Keratinocyte (primary cell): ENCODE measurements at regions not wholly inside any gene's neighbourhood (a gene's known extent, or its start where the extent isn't known, plus 50 kb on each side); places are given as distances from the start of the nearest gene placed in this dataset.

Experiments
- DNase-seq: peaks from one replicate; pipeline ENCODE4 v3.0.0-alpha.2; 2011; ENCODE audit warnings: low read depth, missing footprints, low spot score
- FAIRE-seq: peaks from 2 replicates; lab custom pipeline; 2011; peaks lifted over from hg19 to GRCh38; lab: Jason Lieb, UNC
- H2AFZ ChIP-seq: 2 replicates; pipeline ENCODE4 v1.6.0; 2012; ENCODE audit warnings: low read length, control low read depth, inconsistent platforms; ENCODE audit not compliant: control insufficient read depth
- H3K27ac ChIP-seq: 2 replicates; pipeline ENCODE4 v1.5.1; 2011; ENCODE audit warnings: low read length; ENCODE audit not compliant: control insufficient read depth, insufficient read depth
- H3K27me3 ChIP-seq: 3 replicates; pipeline ENCODE4 v1.6.0; 2011; ENCODE audit warnings: low read length; ENCODE audit not compliant: control insufficient read depth, insufficient read depth; ENCODE audit errors: extremely low read depth
- H3K36me3 ChIP-seq, 2 experiments: 2 replicates in 1 of 2; 3 replicates in 1 of 2; pipeline ENCODE4 v1.5.1; 2011; ENCODE audit warnings: low read length in 2 of 2, mild to moderate bottlenecking in 1 of 2; ENCODE audit not compliant: control insufficient read depth in 2 of 2, insufficient read depth in 2 of 2; ENCODE audit errors: extremely low read depth in 1 of 2
- H3K4me1 ChIP-seq: 3 replicates; pipeline ENCODE4 v1.5.1; 2011; ENCODE audit warnings: low read length; ENCODE audit not compliant: control insufficient read depth, insufficient read depth; ENCODE audit errors: extremely low read depth
- H3K4me2 ChIP-seq: 3 replicates; pipeline ENCODE4 v1.6.0; 2011; ENCODE audit warnings: low read depth, low read length; ENCODE audit not compliant: control insufficient read depth, insufficient read depth; ENCODE audit errors: extremely low read depth
- H3K4me3 ChIP-seq, 3 experiments: fragments of 200-600 bp in 1 of 3; sonication (generic) in 1 of 3; 2 replicates in 2 of 3; 3 replicates in 1 of 3; pipeline ENCODE4 v1.5.1; 2011 to 2016; ENCODE audit warnings: low read length in 3 of 3, mild to moderate bottlenecking in 3 of 3, control low read depth in 2 of 3, inconsistent platforms in 1 of 3, low read depth in 1 of 3, mixed read lengths in 1 of 3, mixed run types in 1 of 3, moderate library complexity in 1 of 3; ENCODE audit not compliant: control insufficient read depth in 2 of 3, insufficient read depth in 2 of 3; ENCODE audit errors: extremely low read depth in 1 of 3
- H3K79me2 ChIP-seq: 2 replicates; pipeline ENCODE4 v1.6.0; 2012; ENCODE audit warnings: low read length; ENCODE audit not compliant: control insufficient read depth, insufficient read depth
- H3K9ac ChIP-seq: 3 replicates; pipeline ENCODE4 v1.6.0; 2011; ENCODE audit warnings: low read length; ENCODE audit not compliant: control insufficient read depth, insufficient read depth; ENCODE audit errors: extremely low read depth
- H3K9me1 ChIP-seq: 3 replicates; pipeline ENCODE4 v1.6.0; 2011; ENCODE audit warnings: low read length; ENCODE audit not compliant: control insufficient read depth, insufficient read depth; ENCODE audit errors: extremely low read depth
- H3K9me3 ChIP-seq: 2 replicates; pipeline ENCODE4 v1.5.1; 2012; ENCODE audit warnings: low read depth, low read length; ENCODE audit not compliant: control insufficient read depth
- H4K20me1 ChIP-seq: 3 replicates; pipeline ENCODE4 v1.6.0; 2011; ENCODE audit warnings: low read length; ENCODE audit not compliant: control insufficient read depth, insufficient read depth; ENCODE audit errors: extremely low read depth
- CTCF ChIP-seq, 3 experiments: IDR thresholded peaks in 1 of 3; conservative IDR thresholded peaks in 1 of 3; optimal IDR thresholded peaks in 1 of 3; 2 replicates in 2 of 3; 3 replicates in 1 of 3; pipeline versions ENCODE3 to v1.5.1; 2011; ENCODE audit warnings: low read length in 3 of 3, mild to moderate bottlenecking in 3 of 3, moderate library complexity in 2 of 3, control low read depth in 1 of 3, inconsistent platforms in 1 of 3; ENCODE audit not compliant: insufficient read depth in 2 of 3; ENCODE audit errors: extremely low read depth in 1 of 3
- EZH2 ChIP-seq: IDR thresholded peaks from one replicate; pipeline ENCODE4 v1.6.1; 2012; ENCODE audit warnings: inconsistent platforms, mild to moderate bottlenecking, low read length, moderate library complexity
- dilution Hi-C: fragments of 300-500 bp; cut with MboI; formaldehyde crosslinking; loops from one replicate; pipeline ENCODE4 v1.7.0; 2020; ENCODE audit warnings: low sequenced_read_pairs; ENCODE audit not compliant: extremely low pct_ligation_motif_present

- Histone ChIP-seq H3K27me3 (no peaks in the 10 kb centered on the region), H3K79me2 (no peaks in the 10 kb centered on the region), H3K4me3 (no peak overlapping the region), H3K9ac (no peak overlapping the region), H3K36me3 (no peaks in the 10 kb centered on the region), H2AFZ (no peak overlapping the region), H3K9me3 (no peaks in the 10 kb centered on the region), H3K27ac (no peak overlapping the region), H3K4me1 (peaks cover 2% of the 10 kb centered on the region), H3K9me1 (no peaks in the 10 kb centered on the region), H4K20me1 (no peaks in the 10 kb centered on the region), H3K4me2 (no peak overlapping the region)
- no peak for TF ChIP-seq CTCF (optimal IDR thresholded peaks at IDR 0.05 in 1 of 3, IDR thresholded peaks at IDR 0.05 in 1 of 3, conservative IDR thresholded peaks at IDR 0.05 in 1 of 3; ENCODE audit: extremely low read depth in 1 of 3, insufficient read depth in 2 of 3, low read length in 3 of 3)
- no peak for TF ChIP-seq EZH2
- DNase-seq (no peak), FAIRE-seq (no peak)
- dilution Hi-C loops = no loop called here
Observed at GRCh38 chr10:128897401-128898129, 569.5 kb upstream of the MGMT start.

- FAIRE-seq (no peak), DNase-seq (no peak)
- Histone ChIP-seq H3K9me1 (no peaks in the 10 kb centered on the region), H2AFZ (no peak overlapping the region), H4K20me1 (no peaks in the 10 kb centered on the region), H3K27me3 (no peaks in the 10 kb centered on the region), H3K36me3 (no peaks in the 10 kb centered on the region), H3K4me3 (no peak overlapping the region), H3K4me2 (no peak overlapping the region), H3K4me1 (peaks cover 2% of the 10 kb centered on the region), H3K9me3 (no peaks in the 10 kb centered on the region), H3K79me2 (no peaks in the 10 kb centered on the region), H3K27ac (no peak overlapping the region), H3K9ac (no peak overlapping the region)
- dilution Hi-C loops = no loop called here
- TF ChIP-seq EZH2 (no peak), CTCF (optimal IDR thresholded peaks at IDR 0.05 in 1 of 3, IDR thresholded peaks at IDR 0.05 in 1 of 3, conservative IDR thresholded peaks at IDR 0.05 in 1 of 3; ENCODE audit: extremely low read depth in 1 of 3, insufficient read depth in 2 of 3, low read length in 3 of 3) (no peak)
Observed at GRCh38 chr10:128898133-128898915, 568.7 kb upstream of the MGMT start.
